H9 (cell line): ENCODE measurements at regions not wholly inside any gene's neighbourhood (a gene's known extent, or its start where the extent isn't known, plus 50 kb on each side); places are given as distances from the start of the nearest gene placed in this dataset.

ENCODE experiments used
- DNase-seq: peaks from one replicate; pipeline ENCODE4 v3.0.0-alpha.2; 2017
- H2AFZ ChIP-seq: one replicate; pipeline ENCODE4 v1.6.1; 2013; ENCODE audit warnings: mild to moderate bottlenecking, low read length, control low read depth, moderate library complexity
- H2AK5ac ChIP-seq: 2 replicates; pipeline ENCODE4 v1.6.1; 2013; ENCODE audit warnings: low read length, control low read depth, mixed read lengths; ENCODE audit not compliant: insufficient read length
- H2BK120ac ChIP-seq: one replicate; pipeline ENCODE4 v1.6.1; 2013; ENCODE audit warnings: low read depth, mild to moderate bottlenecking, low read length, control low read depth, inconsistent platforms; ENCODE audit not compliant: poor library complexity, severe bottlenecking
- H2BK12ac ChIP-seq: 2 replicates; pipeline ENCODE4 v1.6.1; 2013; ENCODE audit warnings: low read length, control low read depth, mixed read lengths, low read depth; ENCODE audit not compliant: insufficient read length
- H2BK15ac ChIP-seq: 2 replicates; pipeline ENCODE4 v1.6.1; 2013; ENCODE audit warnings: low read depth, low read length, control low read depth
- H2BK20ac ChIP-seq: one replicate; pipeline ENCODE4 v1.6.1; 2013; ENCODE audit warnings: low read depth, mild to moderate bottlenecking, low read length, control low read depth, inconsistent platforms; ENCODE audit not compliant: poor library complexity, severe bottlenecking
- H2BK5ac ChIP-seq: 2 replicates; pipeline ENCODE4 v1.6.1; 2013; ENCODE audit warnings: low read length, control low read depth, mixed read lengths; ENCODE audit not compliant: insufficient read length
- H3K14ac ChIP-seq: 2 replicates; pipeline ENCODE4 v1.6.1; 2013; ENCODE audit warnings: low read length, control low read depth; ENCODE audit not compliant: insufficient read depth
- H3K18ac ChIP-seq: 2 replicates; pipeline ENCODE4 v1.6.1; 2013; ENCODE audit warnings: low read depth, mild to moderate bottlenecking, mixed read lengths, low read length, control low read depth; ENCODE audit not compliant: insufficient read length
- H3K23ac ChIP-seq: 2 replicates; pipeline ENCODE4 v1.6.1; 2013; ENCODE audit warnings: low read length, control low read depth, mixed read lengths, low read depth; ENCODE audit not compliant: insufficient read length
- H3K23me2 ChIP-seq: 2 replicates; pipeline ENCODE4 v1.6.1; 2013; ENCODE audit warnings: low read depth, mild to moderate bottlenecking, mixed read lengths, low read length, control low read depth; ENCODE audit not compliant: insufficient read length, poor library complexity, severe bottlenecking
- H3K27ac ChIP-seq: 2 replicates; pipeline ENCODE4 v1.5.1; 2013; ENCODE audit warnings: low read length, control low read depth, mixed read lengths, low read depth; ENCODE audit not compliant: insufficient read length
- H3K27me3 ChIP-seq: 2 replicates; pipeline ENCODE4 v1.6.1; 2013; ENCODE audit warnings: low read length, control low read depth, inconsistent platforms; ENCODE audit not compliant: insufficient read depth
- H3K4ac ChIP-seq: 2 replicates; pipeline ENCODE4 v1.6.1; 2013; ENCODE audit warnings: low read depth, mild to moderate bottlenecking, control low read depth, inconsistent platforms, low read length, moderate library complexity
- H3K4me1 ChIP-seq: 2 replicates; pipeline ENCODE4 v1.6.1; 2013; ENCODE audit warnings: low read length, control low read depth, inconsistent platforms; ENCODE audit not compliant: insufficient read depth
- H3K4me2 ChIP-seq: 2 replicates; pipeline ENCODE4 v1.6.1; 2013; ENCODE audit warnings: low read length, control low read depth, mixed read lengths; ENCODE audit not compliant: insufficient read length, insufficient read depth
- H3K56ac ChIP-seq: 2 replicates; pipeline ENCODE4 v1.6.1; 2013; ENCODE audit warnings: low read depth, mild to moderate bottlenecking, mixed read lengths, low read length, control low read depth; ENCODE audit not compliant: insufficient read length
- H3K79me1 ChIP-seq: 2 replicates; pipeline ENCODE4 v1.6.1; 2013; ENCODE audit warnings: low read depth, mild to moderate bottlenecking, moderate library complexity, low read length, control low read depth, inconsistent platforms; ENCODE audit not compliant: insufficient read depth, poor library complexity, severe bottlenecking
- H3K79me2 ChIP-seq: 2 replicates; pipeline ENCODE4 v1.6.1; 2013; ENCODE audit warnings: low read length, control low read depth, inconsistent platforms; ENCODE audit not compliant: insufficient read depth
- H3K9ac ChIP-seq: 2 replicates; pipeline ENCODE4 v1.6.1; 2013; ENCODE audit warnings: low read length, control low read depth, mixed read lengths; ENCODE audit not compliant: insufficient read length; ENCODE audit errors: extremely low read depth
- H3K9me3 ChIP-seq: one replicate; pipeline ENCODE4 v1.6.1; 2013; ENCODE audit warnings: low read depth, low read length, inconsistent platforms; ENCODE audit not compliant: control insufficient read depth
- H3T11ph ChIP-seq: one replicate; pipeline ENCODE4 v1.6.1; 2013; ENCODE audit warnings: mild to moderate bottlenecking, low read length, control low read depth, inconsistent platforms
- H4K20me1 ChIP-seq: one replicate; pipeline ENCODE4 v1.6.1; 2013; ENCODE audit not compliant: control insufficient read depth, insufficient read length, insufficient read depth
- H4K5ac ChIP-seq: 2 replicates; pipeline ENCODE4 v1.6.1; 2013; ENCODE audit warnings: low read depth, mild to moderate bottlenecking, mixed read lengths, low read length, control low read depth; ENCODE audit not compliant: insufficient read length
- H4K8ac ChIP-seq: replicated peaks from 2 replicates; pipeline ENCODE4 v1.6.1; 2013; ENCODE audit warnings: low read length, control low read depth, mixed read lengths, low read depth; ENCODE audit not compliant: insufficient read length
- H4K91ac ChIP-seq: 2 replicates; pipeline ENCODE4 v1.6.1; 2013; ENCODE audit warnings: low read depth, mild to moderate bottlenecking, moderate library complexity, mixed read lengths, low read length, control low read depth; ENCODE audit not compliant: insufficient read length
- H3K27ac Mint-ChIP-seq, 3 experiments: 2 replicates in 2 of 3; 3 replicates in 1 of 3; pipeline ENCODE4 v1.8.0; 2020 to 2021; ENCODE audit warnings: mixed read lengths in 3 of 3, mild to moderate bottlenecking in 1 of 3, moderate library complexity in 1 of 3
- H3K27me3 Mint-ChIP-seq: 2 replicates; pipeline ENCODE4 v1.8.0; 2021; ENCODE audit warnings: low read depth, mild to moderate bottlenecking, moderate library complexity, mixed read lengths
- H3K36me3 Mint-ChIP-seq, 3 experiments: 2 replicates in 2 of 3; 3 replicates in 1 of 3; pipeline ENCODE4 v1.8.0; 2020 to 2021; ENCODE audit warnings: low read depth in 3 of 3, mixed read lengths in 3 of 3; ENCODE audit not compliant: insufficient read depth in 1 of 3
- H3K4me1 Mint-ChIP-seq, 2 experiments: 2 replicates each; pipeline ENCODE4 v1.8.0; 2020; ENCODE audit warnings: mixed read lengths in 2 of 2
- H3K4me3 Mint-ChIP-seq, 2 experiments: 2 replicates in 1 of 2; 3 replicates in 1 of 2; pipeline ENCODE4 v1.8.0; 2020 to 2021; ENCODE audit warnings: mild to moderate bottlenecking in 2 of 2, mixed read lengths in 2 of 2, moderate library complexity in 1 of 2
- H3K9me3 Mint-ChIP-seq, 2 experiments: 2 replicates in 1 of 2; 3 replicates in 1 of 2; pipeline ENCODE4 v1.8.0; 2020; ENCODE audit warnings: mild to moderate bottlenecking in 2 of 2, mixed read lengths in 2 of 2, moderate library complexity in 1 of 2
- CTCF ChIP-seq: fragments of 200-600 bp; sonication (generic); conservative IDR thresholded peaks from 3 replicates; pipeline ENCODE4 v1.8.0; 2021; ENCODE audit warnings: antibody characterized with exemption, mild to moderate bottlenecking
- WGBS: extraction: QIAGEN DNeasy Blood & Tissue Kit; methylation state at CpG from one replicate; pipeline ENCODE4 v1.1.7; 2013; ENCODE audit warnings: missing lambda C conversion rate, low lambda C conversion rate, mixed read lengths; ENCODE audit not compliant: insufficient read length; ENCODE audit errors: extremely low coverage; 5-methylcytosine and 5-hydroxymethylcytosine counted together

- H3K27me3 ChIP-seq: no peaks in the 10 kb centered on the region
- no peak overlapping the region for H4K5ac ChIP-seq
- no peaks in the 10 kb centered on the region for H3K9me3 ChIP-seq
- no peak overlapping the region for H3K14ac ChIP-seq
- no peak overlapping the region for H2BK15ac ChIP-seq
- H2BK12ac ChIP-seq: no peak overlapping the region
- H2BK20ac ChIP-seq: no peak overlapping the region
- no peak overlapping the region for H4K8ac ChIP-seq
- H3K79me2 ChIP-seq: no peaks in the 10 kb centered on the region
- no peak overlapping the region for H2BK5ac ChIP-seq
- no peak overlapping the region for H3K27ac ChIP-seq
- H2AK5ac ChIP-seq: no peak overlapping the region
- H3K79me1 ChIP-seq: no peaks in the 10 kb centered on the region
- H3T11ph ChIP-seq: no peak overlapping the region
- no peak overlapping the region for H2AFZ ChIP-seq
- no peak overlapping the region for H3K27ac Mint-ChIP-seq
- peaks cover 0 to 4% of the 10 kb centered on the region in 2 experiments; a peak in 2 of 4 replicates for H3K4me1 Mint-ChIP-seq
- H2BK120ac ChIP-seq: no peak overlapping the region
- H3K56ac ChIP-seq: no peak overlapping the region
- H3K36me3 Mint-ChIP-seq: no peaks in the 10 kb centered on the region
- no peak overlapping the region for H3K23ac ChIP-seq
- no peaks in the 10 kb centered on the region for H3K23me2 ChIP-seq
- H3K4me2 ChIP-seq: no peak overlapping the region
- H3K4ac ChIP-seq: no peak overlapping the region
- H3K4me3 Mint-ChIP-seq: no peak overlapping the region
- H3K4me1 ChIP-seq: no peaks in the 10 kb centered on the region
- TF ChIP-seq CTCF: no peak
- DNase-seq: no peak
- H3K18ac ChIP-seq: no peak overlapping the region
- no peak overlapping the region for H4K91ac ChIP-seq
- no peaks in the 10 kb centered on the region; the same call in 1 of the 2 replicates for H3K27me3 Mint-ChIP-seq
- H3K9ac ChIP-seq: no peak overlapping the region
- peaks cover 0 to 3% of the 10 kb centered on the region in 2 experiments; a peak in 3 of 5 replicates for H3K9me3 Mint-ChIP-seq
- WGBS: no CpG with 5 or more reads among the region's 1 CpG
- H4K20me1 ChIP-seq: no peaks in the 10 kb centered on the region
Observed at GRCh38 chr16:16985707-16986106, 485.1 kb downstream of the XYLT1 start.
